Right lobe of liver (tissue), 4 donors: ENCODE measurements at regions not wholly inside any gene's neighbourhood (a gene's known extent, or its start where the extent isn't known, plus 50 kb on each side); places are given as distances from the start of the nearest gene placed in this dataset.

Source experiments
- CTCF ChIP-seq, 4 donors: fragments of 200-600 bp in 3 of 4; fragments of 450-650 bp in 1 of 4; IDR thresholded peaks; one replicate each; pipeline versions ENCODE4 v1.5.1 to v1.8.0; 2016 to 2022; ENCODE audit warnings: antibody characterized with exemption in 4 of 4, mild to moderate bottlenecking in 2 of 4
- POLR2A ChIP-seq: fragments of 450-650 bp; IDR thresholded peaks from one replicate; pipeline ENCODE4 v1.6.1; 2017; ENCODE audit warnings: antibody characterized with exemption, mild to moderate bottlenecking
- donor health status: DM: no; HTN: no; CAD: no.
- donor health status: DM: no; HTN: no; CAD: no.
- donor health status: DM: no; HTN: yes; CAD: no.

GRCh38 chr18:65527879-65528633, 222.8 kb upstream of the CDH7 start:
- no peak for TF ChIP-seq CTCF (IDR thresholded peaks at IDR 0.05)
- no peak for TF ChIP-seq POLR2A
